IMR-90 (cell line): ENCODE measurements at regions not wholly inside any gene's neighbourhood (a gene's known extent, or its start where the extent isn't known, plus 50 kb on each side); places are given as distances from the start of the nearest gene placed in this dataset.

Source experiments
- ATAC-seq: fragments of 200-7000 bp; cut with Tn5 transposase; 2 replicates; pipeline ENCODE4 v1.9.1; 2020; ENCODE audit warnings: low read depth, mild to moderate bottlenecking, moderate library complexity
- BruUV-seq: library from RNA; stranded (reverse); fragments of 400-500 nt; replicated peaks from 2 replicates; lab custom pipeline; 2021; lab: Mats Ljungman, UMichigan
- CTCF ChIA-PET: fragments of 300-600 bp; formaldehyde crosslinking; extraction: SDS; loops from one replicate; lab custom pipeline; 2021; ENCODE audit warnings: antibody characterized with exemption; lab: Yijun Ruan, JAX
- POLR2A ChIA-PET: fragments of 300-600 bp; sonication (Branson Sonifier 250); formaldehyde crosslinking; loops from one replicate; lab custom pipeline; 2022; ENCODE audit warnings: antibody characterized with exemption; ENCODE audit not compliant: unreplicated experiment; lab: Charles Lee
- DNase-seq: peaks from one replicate; pipeline ENCODE4 v3.0.0; 2013
- H2AFZ ChIP-seq: replicated peaks from 2 replicates; pipeline ENCODE3; 2013; ENCODE audit warnings: low read length, mild to moderate bottlenecking; ENCODE audit not compliant: poor library complexity
- H2AK5ac ChIP-seq: 2 replicates; pipeline ENCODE4 v1.6.1; 2013; ENCODE audit warnings: low read depth, low read length, inconsistent platforms
- H2AK9ac ChIP-seq: replicated peaks from 2 replicates; pipeline ENCODE3; 2013; ENCODE audit warnings: mild to moderate bottlenecking, low read depth, low read length, moderate library complexity; ENCODE audit not compliant: poor library complexity
- H2BK120ac ChIP-seq: 2 replicates; pipeline ENCODE4 v1.6.1; 2013; ENCODE audit warnings: low read depth, low read length, inconsistent platforms
- H2BK15ac ChIP-seq: 3 replicates; pipeline ENCODE4 v1.6.1; 2013; ENCODE audit warnings: low read depth, low read length, inconsistent platforms
- H2BK20ac ChIP-seq: 2 replicates; pipeline ENCODE4 v1.6.1; 2013; ENCODE audit warnings: low read depth, mild to moderate bottlenecking, inconsistent platforms, low read length, moderate library complexity
- H2BK5ac ChIP-seq: 2 replicates; pipeline ENCODE4 v1.6.1; 2013; ENCODE audit warnings: mild to moderate bottlenecking, low read depth, low read length, inconsistent platforms; ENCODE audit not compliant: poor library complexity, severe bottlenecking
- H3K14ac ChIP-seq: replicated peaks from 2 replicates; pipeline ENCODE4 v1.6.1; 2013; ENCODE audit warnings: low read depth, low read length, inconsistent platforms
- H3K18ac ChIP-seq: 2 replicates; pipeline ENCODE4 v1.6.1; 2013; ENCODE audit warnings: low read depth, low read length, control low read depth
- H3K23ac ChIP-seq: 2 replicates; pipeline ENCODE4 v1.6.1; 2013; ENCODE audit warnings: low read depth, low read length, inconsistent platforms
- H3K27ac ChIP-seq: 2 replicates; pipeline ENCODE4 v1.5.1; 2013; ENCODE audit warnings: mild to moderate bottlenecking, control low read depth, low read length; ENCODE audit not compliant: insufficient read depth
- H3K27me3 ChIP-seq: 2 replicates; pipeline ENCODE4 v1.6.1; 2013; ENCODE audit warnings: low read length; ENCODE audit not compliant: control insufficient read depth, insufficient read depth
- H3K36me3 ChIP-seq: 2 replicates; pipeline ENCODE4 v1.6.1; 2013; ENCODE audit warnings: low read length, mixed read lengths; ENCODE audit not compliant: control insufficient read depth, insufficient read depth
- H3K4ac ChIP-seq: 2 replicates; pipeline ENCODE4 v1.6.1; 2013; ENCODE audit warnings: low read depth, low read length, inconsistent platforms
- H3K4me1 ChIP-seq: 2 replicates; pipeline ENCODE4 v1.6.1; 2013; ENCODE audit warnings: low read length, mixed read lengths; ENCODE audit not compliant: control insufficient read depth, insufficient read depth
- H3K4me2 ChIP-seq: 2 replicates; pipeline ENCODE4 v1.6.1; 2013; ENCODE audit warnings: low read depth, mild to moderate bottlenecking, control low read depth, low read length, moderate library complexity
- H3K4me3 ChIP-seq: 2 replicates; pipeline ENCODE4 v1.5.1; 2013; ENCODE audit warnings: low read depth, mild to moderate bottlenecking, control low read depth, low read length, moderate library complexity; ENCODE audit not compliant: insufficient read depth
- H3K56ac ChIP-seq: 2 replicates; pipeline ENCODE4 v1.6.1; 2013; ENCODE audit warnings: low read length, inconsistent platforms; ENCODE audit not compliant: insufficient read depth; ENCODE audit errors: extremely low read depth
- H3K79me1 ChIP-seq, 2 experiments: 2 replicates each; pipeline ENCODE4 v1.6.1; 2013; ENCODE audit warnings: low read length in 2 of 2, inconsistent platforms in 1 of 2, low read depth in 1 of 2
- H3K9ac ChIP-seq: 2 replicates; pipeline ENCODE4 v1.6.1; 2013; ENCODE audit warnings: low read depth, low read length, control low read depth
- H3K9me1 ChIP-seq: 2 replicates; pipeline ENCODE4 v1.6.1; 2013; ENCODE audit warnings: low read length, inconsistent platforms; ENCODE audit not compliant: insufficient read depth
- H3K9me3 ChIP-seq: 2 replicates; pipeline ENCODE4 v1.6.1; 2013; ENCODE audit warnings: low read length; ENCODE audit not compliant: control insufficient read depth, insufficient read depth
- H4K20me1 ChIP-seq: 2 replicates; pipeline ENCODE4 v1.6.1; 2013; ENCODE audit warnings: low read length, inconsistent platforms; ENCODE audit not compliant: insufficient read depth
- H4K5ac ChIP-seq: 2 replicates; pipeline ENCODE4 v1.6.1; 2013; ENCODE audit warnings: mild to moderate bottlenecking, low read depth, low read length, control low read depth
- H4K8ac ChIP-seq, 2 experiments: 2 replicates each; pipeline ENCODE4 v1.6.1; 2013; ENCODE audit warnings: low read depth in 2 of 2, low read length in 2 of 2, control low read depth in 1 of 2, inconsistent platforms in 1 of 2
- H4K91ac ChIP-seq: 2 replicates; pipeline ENCODE4 v1.6.1; 2013; ENCODE audit warnings: low read depth, low read length, inconsistent platforms; ENCODE audit not compliant: insufficient read depth
- BHLHE40 ChIP-seq: fragments of 150-350 bp; IDR thresholded peaks from 2 replicates; pipeline ENCODE4 v1.6.1; 2016; ENCODE audit warnings: mild to moderate bottlenecking, low read depth, low read length
- CEBPB ChIP-seq: IDR thresholded peaks from 2 replicates; pipeline ENCODE4 v1.6.1; 2012; ENCODE audit warnings: low read depth, low read length, improper control_type of control experiment
- CHD1 ChIP-seq: IDR thresholded peaks from 2 replicates; pipeline ENCODE4 v1.6.1; 2012; ENCODE audit warnings: low read depth, low read length, improper control_type of control experiment
- FOS ChIP-seq: fragments of 150-350 bp; IDR thresholded peaks from 2 replicates; pipeline ENCODE4 v1.6.1; 2016; ENCODE audit warnings: low read depth, low read length
- MAFK ChIP-seq: IDR thresholded peaks from 2 replicates; pipeline ENCODE4 v1.6.1; 2012; ENCODE audit warnings: low read depth, low read length, improper control_type of control experiment
- MAZ ChIP-seq: IDR thresholded peaks from 2 replicates; pipeline ENCODE4 v1.6.1; 2012; ENCODE audit warnings: low read depth, mild to moderate bottlenecking, low read length, improper control_type of control experiment, moderate library complexity, borderline replicate concordance
- MXI1 ChIP-seq: IDR thresholded peaks from 2 replicates; pipeline ENCODE4 v1.6.1; 2012; ENCODE audit warnings: low read depth, mild to moderate bottlenecking, low read length, moderate library complexity, borderline replicate concordance
- NFE2L2 ChIP-seq: fragments of 150-350 bp; IDR thresholded peaks from 2 replicates; pipeline ENCODE4 v1.6.1; 2016; ENCODE audit warnings: low read depth, mild to moderate bottlenecking, low read length
- POLR2A ChIP-seq: IDR thresholded peaks from 2 replicates; pipeline ENCODE4 v1.6.1; 2012; ENCODE audit warnings: mild to moderate bottlenecking, low read depth, low read length
- RAD21 ChIP-seq: IDR thresholded peaks from 2 replicates; pipeline ENCODE4 v1.6.1; 2012; ENCODE audit warnings: low read length, improper control_type of control experiment
- RCOR1 ChIP-seq: IDR thresholded peaks from 2 replicates; pipeline ENCODE4 v1.6.1; 2012; ENCODE audit warnings: mild to moderate bottlenecking, low read length, improper control_type of control experiment; ENCODE audit not compliant: insufficient replicate concordance
- RFX5 ChIP-seq: IDR thresholded peaks from 2 replicates; pipeline ENCODE4 v1.8.0; 2012; ENCODE audit warnings: low read depth, mild to moderate bottlenecking, low read length, moderate library complexity
- SMC3 ChIP-seq: fragments of 150-350 bp; IDR thresholded peaks from 2 replicates; pipeline ENCODE4 v1.6.1; 2016; ENCODE audit warnings: low read depth, mild to moderate bottlenecking, antibody characterized with exemption, low read length, moderate library complexity
- USF2 ChIP-seq: fragments of 150-350 bp; IDR thresholded peaks from 2 replicates; pipeline ENCODE4 v1.6.1; 2017; ENCODE audit warnings: mild to moderate bottlenecking, antibody characterized with exemption, low read length, low read depth
- WGBS, 2 experiments: methylation state at CpG; one replicate each; pipeline versions ENCODE4 v1.1.5 to v1.1.7; 2013; ENCODE audit warnings: missing lambda C conversion rate in 2 of 2; ENCODE audit not compliant: insufficient read length in 1 of 2; ENCODE audit errors: extremely low coverage in 2 of 2; 5-methylcytosine and 5-hydroxymethylcytosine counted together
- dilution Hi-C: fragments of 300-500 bp; cut with HindIII; formaldehyde crosslinking; loops from one replicate; pipeline ENCODE4 v1.14.3; 2018; ENCODE audit warnings: low sequenced_read_pairs; ENCODE audit not compliant: unreplicated experiment
- in situ Hi-C: fragments of 300-500 bp; cut with MboI; formaldehyde crosslinking; loops from 3 replicates; pipeline ENCODE4 v1.14.3; 2019; ENCODE audit warnings: low sequenced_read_pairs, inconsistent platforms, mixed read lengths
- intact Hi-C: fragments of 100-400 bp; cut with micrococcal nuclease; formaldehyde crosslinking; loops from 2 replicates; pipeline ENCODE4 v1.10.0; 2022
- TF ChIP-seq, protein P1 (sequence below): conservative IDR thresholded peaks from 2 replicates; pipeline ENCODE4 v1.5.1; 2012; ENCODE audit warnings: mild to moderate bottlenecking, low read depth, low read length, improper control_type of control experiment
- TF ChIP-seq, protein P2 (sequence below): fragments of 150-350 bp; IDR thresholded peaks from 2 replicates; pipeline ENCODE4 v1.6.1; 2016; ENCODE audit warnings: low read depth, mild to moderate bottlenecking, low read length, moderate library complexity, borderline replicate concordance

DNA sequence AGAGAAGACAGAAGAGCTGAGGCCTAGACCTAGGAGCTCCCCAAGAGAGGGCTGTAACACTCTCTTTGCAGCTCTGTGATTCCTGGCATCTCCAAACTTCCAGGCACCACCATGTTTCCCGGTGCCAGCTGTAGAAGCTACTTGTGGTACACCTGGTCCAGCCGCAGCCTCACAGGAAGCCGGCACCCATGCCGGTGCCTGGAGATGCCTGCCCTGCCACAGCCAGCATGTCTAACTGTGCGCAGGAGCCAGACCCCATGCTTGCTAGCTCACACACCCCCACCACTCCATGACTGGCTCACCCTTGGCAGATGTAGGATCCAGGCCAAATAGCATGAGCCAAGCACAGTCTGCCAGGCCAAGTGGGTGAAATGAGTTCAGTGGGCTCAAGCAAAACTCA lies 211.7 kb upstream of the GNAI1 start:
- Histone ChIP-seq H3K56ac (no peak overlapping the region), H3K27ac (no peak overlapping the region), H3K23ac (peak overlapping the region; percentile 39; the same call in 1 of the 2 replicates), H3K18ac (no peak overlapping the region; the same call in 1 of the 2 replicates), H3K9me1 (peaks cover 3% of the 10 kb centered on the region; the same call in 1 of the 2 replicates), H2BK15ac (peak overlapping the region; percentile 74; the same call in 2 of the 3 replicates), H2AK9ac (peak overlapping the region; percentile 76), H3K9me3 (peaks cover 7% of the 10 kb centered on the region), H2AK5ac (peak overlapping the region; percentile 86), H2BK120ac (peak overlapping the region; percentile 89), H3K4me3 (no peak overlapping the region), H3K4me2 (no peak overlapping the region), H4K8ac (peak overlapping the region in 1 of 2 experiments; percentile 31; a peak in 1 of 4 replicates), H3K36me3 (no peaks in the 10 kb centered on the region), H4K5ac (peak overlapping the region; percentile 78; the same call in 1 of the 2 replicates), H3K79me1 (no peaks in the 10 kb centered on the region), H3K14ac (peak overlapping the region; percentile 65), H3K4ac (peak overlapping the region; percentile 58; the same call in 1 of the 2 replicates), H2BK20ac (peak overlapping the region; percentile 76), H4K20me1 (no peaks in the 10 kb centered on the region), H3K4me1 (peaks cover 2% of the 10 kb centered on the region; the same call in 1 of the 2 replicates), H3K9ac (no peak overlapping the region), H4K91ac (peak overlapping the region; percentile 14; the same call in 1 of the 2 replicates), H2AFZ (peak overlapping the region; percentile 36), H2BK5ac (peak overlapping the region; percentile 71), H3K27me3 (no peaks in the 10 kb centered on the region)
- dilution Hi-C loops, result no loop called here
- no peak for TF ChIP-seq RFX5
- TF ChIP-seq, protein P1, sequence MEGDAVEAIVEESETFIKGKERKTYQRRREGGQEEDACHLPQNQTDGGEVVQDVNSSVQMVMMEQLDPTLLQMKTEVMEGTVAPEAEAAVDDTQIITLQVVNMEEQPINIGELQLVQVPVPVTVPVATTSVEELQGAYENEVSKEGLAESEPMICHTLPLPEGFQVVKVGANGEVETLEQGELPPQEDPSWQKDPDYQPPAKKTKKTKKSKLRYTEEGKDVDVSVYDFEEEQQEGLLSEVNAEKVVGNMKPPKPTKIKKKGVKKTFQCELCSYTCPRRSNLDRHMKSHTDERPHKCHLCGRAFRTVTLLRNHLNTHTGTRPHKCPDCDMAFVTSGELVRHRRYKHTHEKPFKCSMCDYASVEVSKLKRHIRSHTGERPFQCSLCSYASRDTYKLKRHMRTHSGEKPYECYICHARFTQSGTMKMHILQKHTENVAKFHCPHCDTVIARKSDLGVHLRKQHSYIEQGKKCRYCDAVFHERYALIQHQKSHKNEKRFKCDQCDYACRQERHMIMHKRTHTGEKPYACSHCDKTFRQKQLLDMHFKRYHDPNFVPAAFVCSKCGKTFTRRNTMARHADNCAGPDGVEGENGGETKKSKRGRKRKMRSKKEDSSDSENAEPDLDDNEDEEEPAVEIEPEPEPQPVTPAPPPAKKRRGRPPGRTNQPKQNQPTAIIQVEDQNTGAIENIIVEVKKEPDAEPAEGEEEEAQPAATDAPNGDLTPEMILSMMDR, result no peak
- TF ChIP-seq RCOR1, result no peak
- no peak for TF ChIP-seq NFE2L2
- no peak for TF ChIP-seq BHLHE40
- TF ChIP-seq, protein P2, sequence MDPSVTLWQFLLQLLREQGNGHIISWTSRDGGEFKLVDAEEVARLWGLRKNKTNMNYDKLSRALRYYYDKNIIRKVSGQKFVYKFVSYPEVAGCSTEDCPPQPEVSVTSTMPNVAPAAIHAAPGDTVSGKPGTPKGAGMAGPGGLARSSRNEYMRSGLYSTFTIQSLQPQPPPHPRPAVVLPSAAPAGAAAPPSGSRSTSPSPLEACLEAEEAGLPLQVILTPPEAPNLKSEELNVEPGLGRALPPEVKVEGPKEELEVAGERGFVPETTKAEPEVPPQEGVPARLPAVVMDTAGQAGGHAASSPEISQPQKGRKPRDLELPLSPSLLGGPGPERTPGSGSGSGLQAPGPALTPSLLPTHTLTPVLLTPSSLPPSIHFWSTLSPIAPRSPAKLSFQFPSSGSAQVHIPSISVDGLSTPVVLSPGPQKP, result no peak
- TF ChIP-seq USF2, result no peak
- TF ChIP-seq CEBPB, result no peak
- TF ChIP-seq SMC3, result no peak
- TF ChIP-seq MAZ, result no peak
- TF ChIP-seq MXI1, result no peak
- no peak for TF ChIP-seq FOS
- TF ChIP-seq MAFK, result no peak
- no peak for TF ChIP-seq RAD21
- TF ChIP-seq CHD1, result no peak
- no peak for TF ChIP-seq POLR2A
- no CpG with 5 or more reads among the region's 5 CpGs for WGBS, 2 experiments
- ATAC-seq, result no peak
- ChIA-PET CTCF (interaction anchor here (0.5 kb wide), 1 partner anchor 330 kb away, joined by 3 read pairs; no protein-coding TSS in a partner anchor), POLR2A (no interaction called here)
- intact Hi-C loops, result no loop called here
- BruUV-seq, result no TSS peak
- in situ Hi-C loops, result no loop called here
- DNase-seq, result no peak
